ENCODE measurements at regions not wholly inside any gene's neighbourhood (a gene's known extent, or its start where the extent isn't known, plus 50 kb on each side); places are given as distances from the start of the nearest gene placed in this dataset.

GRCh38 chr2:64860276-64860885 lies 128.8 kb upstream of the SLC1A4 start:
- TF ChIP-seq CTCF (conservative IDR thresholded peaks at IDR 0.05; ENCODE audit: control insufficient read depth, insufficient read depth, low read depth, low read length): no peak
- no peak for DNase-seq (ENCODE audit: low read depth)
- no peak overlapping the region for H3K4me3 ChIP-seq (ENCODE audit: control insufficient read depth, low read depth, low read length)

- DNase-seq (ENCODE audit: low read depth): no peak
Observed at GRCh38 chr2:64860936-64861335, 128.3 kb upstream of the SLC1A4 start.

GRCh38 chr2:64861452-64862397 lies 127.5 kb upstream of the SLC1A4 start:
- DNase-seq (ENCODE audit: low read depth): no peak
- H3K4me3 ChIP-seq (ENCODE audit: control insufficient read depth, low read depth, low read length): no peak overlapping the region
- no peak for TF ChIP-seq CTCF (conservative IDR thresholded peaks at IDR 0.05; ENCODE audit: control insufficient read depth, insufficient read depth, low read depth, low read length)

More at GRCh38 chr2:64860936-64861335, 128.3 kb upstream of the SLC1A4 start:
- TF ChIP-seq CTCF (conservative IDR thresholded peaks at IDR 0.05; ENCODE audit: control insufficient read depth, insufficient read depth, low read depth, low read length): no peak
- H3K4me3 ChIP-seq (ENCODE audit: control insufficient read depth, low read depth, low read length): no peak overlapping the region

GRCh38 chr2:64862623-64863022 lies 126.6 kb upstream of the SLC1A4 start:
- TF ChIP-seq CTCF (conservative IDR thresholded peaks at IDR 0.05; ENCODE audit: control insufficient read depth, insufficient read depth, low read depth, low read length): no peak
- H3K4me3 ChIP-seq (ENCODE audit: control insufficient read depth, low read depth, low read length): no peak overlapping the region
- DNase-seq (ENCODE audit: low read depth): peak; percentile 49

GRCh38 chr2:64863097-64863820 lies 125.9 kb upstream of the SLC1A4 start:
- no peak for TF ChIP-seq CTCF (conservative IDR thresholded peaks at IDR 0.05; ENCODE audit: control insufficient read depth, insufficient read depth, low read depth, low read length)
- DNase-seq (ENCODE audit: low read depth): no peak
- H3K4me3 ChIP-seq (ENCODE audit: control insufficient read depth, low read depth, low read length): no peak overlapping the region

GRCh38 chr2:64865073-64865830 lies 123.9 kb upstream of the SLC1A4 start:
- TF ChIP-seq CTCF (conservative IDR thresholded peaks at IDR 0.05; ENCODE audit: control insufficient read depth, insufficient read depth, low read depth, low read length): peak; percentile 13
- H3K4me3 ChIP-seq (ENCODE audit: control insufficient read depth, low read depth, low read length): peak overlapping the region; percentile 45
- peak; percentile 77 for DNase-seq (ENCODE audit: low read depth)
